Erythroblast (primary cell): ENCODE measurements at regions not wholly inside any gene's neighbourhood (a gene's known extent, or its start where the extent isn't known, plus 50 kb on each side); places are given as distances from the start of the nearest gene placed in this dataset.

Source experiments
- GATA1 ChIP-seq: IDR thresholded peaks from 2 replicates; pipeline ENCODE4 v1.6.1; 2011; ENCODE audit warnings: low read depth, mild to moderate bottlenecking, control low read depth, low read length, moderate library complexity
- POLR2A ChIP-seq: IDR thresholded peaks from 2 replicates; pipeline ENCODE4 v1.6.1; 2011; ENCODE audit warnings: mild to moderate bottlenecking, low read length

DNA sequence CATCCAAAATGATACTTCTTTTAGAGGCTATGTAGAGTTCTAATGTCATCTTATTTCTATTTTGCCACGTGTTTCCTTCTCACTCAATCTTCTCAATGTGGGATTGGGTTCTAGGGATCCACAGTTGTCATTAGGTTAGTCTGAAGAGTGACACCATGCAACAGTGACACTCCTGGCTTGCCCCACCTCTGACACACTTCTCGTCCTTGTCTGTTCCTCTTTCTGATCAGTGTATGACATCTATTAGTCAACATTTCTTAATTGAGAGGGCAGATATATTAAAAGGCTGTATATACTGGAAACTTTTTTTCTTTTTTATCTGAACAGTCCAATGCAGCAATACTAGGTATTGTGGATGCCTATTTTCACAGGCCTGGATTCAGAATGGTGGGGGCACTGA lies 67.6 kb upstream of the GYPA start:
- TF ChIP-seq POLR2A = no peak
- TF ChIP-seq GATA1 = no peak
